ENCODE measurements at regions not wholly inside any gene's neighbourhood (a gene's known extent, or its start where the extent isn't known, plus 50 kb on each side); places are given as distances from the start of the nearest gene placed in this dataset.

DNA sequence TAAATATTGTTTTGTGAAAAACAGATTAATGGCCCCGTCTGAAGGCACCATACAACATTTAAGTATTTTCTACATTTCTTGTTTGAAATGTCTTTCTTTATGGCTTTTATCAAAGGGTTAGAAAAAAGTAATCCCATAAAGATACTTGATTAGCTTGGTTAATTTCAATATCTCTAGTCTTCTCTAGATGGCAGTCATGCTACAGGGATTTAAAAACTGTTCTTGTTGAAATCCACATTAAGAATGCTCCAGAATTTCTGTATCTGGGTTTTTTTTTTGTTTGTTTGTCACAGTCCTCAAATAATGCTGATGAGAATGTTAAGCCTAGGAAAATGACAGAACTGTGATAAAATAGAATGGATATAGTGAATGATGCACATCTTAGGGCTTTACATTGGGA lies 109.0 kb upstream of the AADAT start:
- TF ChIP-seq, protein P1, sequence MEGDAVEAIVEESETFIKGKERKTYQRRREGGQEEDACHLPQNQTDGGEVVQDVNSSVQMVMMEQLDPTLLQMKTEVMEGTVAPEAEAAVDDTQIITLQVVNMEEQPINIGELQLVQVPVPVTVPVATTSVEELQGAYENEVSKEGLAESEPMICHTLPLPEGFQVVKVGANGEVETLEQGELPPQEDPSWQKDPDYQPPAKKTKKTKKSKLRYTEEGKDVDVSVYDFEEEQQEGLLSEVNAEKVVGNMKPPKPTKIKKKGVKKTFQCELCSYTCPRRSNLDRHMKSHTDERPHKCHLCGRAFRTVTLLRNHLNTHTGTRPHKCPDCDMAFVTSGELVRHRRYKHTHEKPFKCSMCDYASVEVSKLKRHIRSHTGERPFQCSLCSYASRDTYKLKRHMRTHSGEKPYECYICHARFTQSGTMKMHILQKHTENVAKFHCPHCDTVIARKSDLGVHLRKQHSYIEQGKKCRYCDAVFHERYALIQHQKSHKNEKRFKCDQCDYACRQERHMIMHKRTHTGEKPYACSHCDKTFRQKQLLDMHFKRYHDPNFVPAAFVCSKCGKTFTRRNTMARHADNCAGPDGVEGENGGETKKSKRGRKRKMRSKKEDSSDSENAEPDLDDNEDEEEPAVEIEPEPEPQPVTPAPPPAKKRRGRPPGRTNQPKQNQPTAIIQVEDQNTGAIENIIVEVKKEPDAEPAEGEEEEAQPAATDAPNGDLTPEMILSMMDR (IDR thresholded peaks at IDR 0.05) = no peak
- no peak for TF ChIP-seq ZNF317 (CRISPR knock-in tag; IDR thresholded peaks at IDR 0.05; ENCODE audit: borderline replicate concordance, low read depth)
- TF ChIP-seq, protein P2, sequence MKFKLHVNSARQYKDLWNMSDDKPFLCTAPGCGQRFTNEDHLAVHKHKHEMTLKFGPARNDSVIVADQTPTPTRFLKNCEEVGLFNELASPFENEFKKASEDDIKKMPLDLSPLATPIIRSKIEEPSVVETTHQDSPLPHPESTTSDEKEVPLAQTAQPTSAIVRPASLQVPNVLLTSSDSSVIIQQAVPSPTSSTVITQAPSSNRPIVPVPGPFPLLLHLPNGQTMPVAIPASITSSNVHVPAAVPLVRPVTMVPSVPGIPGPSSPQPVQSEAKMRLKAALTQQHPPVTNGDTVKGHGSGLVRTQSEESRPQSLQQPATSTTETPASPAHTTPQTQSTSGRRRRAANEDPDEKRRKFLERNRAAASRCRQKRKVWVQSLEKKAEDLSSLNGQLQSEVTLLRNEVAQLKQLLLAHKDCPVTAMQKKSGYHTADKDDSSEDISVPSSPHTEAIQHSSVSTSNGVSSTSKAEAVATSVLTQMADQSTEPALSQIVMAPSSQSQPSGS (CRISPR knock-in tag; IDR thresholded peaks at IDR 0.05; ENCODE audit: borderline replicate concordance, low read depth) = no peak
- TF ChIP-seq, protein P3, sequence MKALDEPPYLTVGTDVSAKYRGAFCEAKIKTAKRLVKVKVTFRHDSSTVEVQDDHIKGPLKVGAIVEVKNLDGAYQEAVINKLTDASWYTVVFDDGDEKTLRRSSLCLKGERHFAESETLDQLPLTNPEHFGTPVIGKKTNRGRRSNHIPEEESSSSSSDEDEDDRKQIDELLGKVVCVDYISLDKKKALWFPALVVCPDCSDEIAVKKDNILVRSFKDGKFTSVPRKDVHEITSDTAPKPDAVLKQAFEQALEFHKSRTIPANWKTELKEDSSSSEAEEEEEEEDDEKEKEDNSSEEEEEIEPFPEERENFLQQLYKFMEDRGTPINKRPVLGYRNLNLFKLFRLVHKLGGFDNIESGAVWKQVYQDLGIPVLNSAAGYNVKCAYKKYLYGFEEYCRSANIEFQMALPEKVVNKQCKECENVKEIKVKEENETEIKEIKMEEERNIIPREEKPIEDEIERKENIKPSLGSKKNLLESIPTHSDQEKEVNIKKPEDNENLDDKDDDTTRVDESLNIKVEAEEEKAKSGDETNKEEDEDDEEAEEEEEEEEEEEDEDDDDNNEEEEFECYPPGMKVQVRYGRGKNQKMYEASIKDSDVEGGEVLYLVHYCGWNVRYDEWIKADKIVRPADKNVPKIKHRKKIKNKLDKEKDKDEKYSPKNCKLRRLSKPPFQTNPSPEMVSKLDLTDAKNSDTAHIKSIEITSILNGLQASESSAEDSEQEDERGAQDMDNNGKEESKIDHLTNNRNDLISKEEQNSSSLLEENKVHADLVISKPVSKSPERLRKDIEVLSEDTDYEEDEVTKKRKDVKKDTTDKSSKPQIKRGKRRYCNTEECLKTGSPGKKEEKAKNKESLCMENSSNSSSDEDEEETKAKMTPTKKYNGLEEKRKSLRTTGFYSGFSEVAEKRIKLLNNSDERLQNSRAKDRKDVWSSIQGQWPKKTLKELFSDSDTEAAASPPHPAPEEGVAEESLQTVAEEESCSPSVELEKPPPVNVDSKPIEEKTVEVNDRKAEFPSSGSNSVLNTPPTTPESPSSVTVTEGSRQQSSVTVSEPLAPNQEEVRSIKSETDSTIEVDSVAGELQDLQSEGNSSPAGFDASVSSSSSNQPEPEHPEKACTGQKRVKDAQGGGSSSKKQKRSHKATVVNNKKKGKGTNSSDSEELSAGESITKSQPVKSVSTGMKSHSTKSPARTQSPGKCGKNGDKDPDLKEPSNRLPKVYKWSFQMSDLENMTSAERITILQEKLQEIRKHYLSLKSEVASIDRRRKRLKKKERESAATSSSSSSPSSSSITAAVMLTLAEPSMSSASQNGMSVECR (CRISPR knock-in tag; IDR thresholded peaks at IDR 0.05; ENCODE audit: borderline replicate concordance) = no peak
- TF ChIP-seq, protein P4, sequence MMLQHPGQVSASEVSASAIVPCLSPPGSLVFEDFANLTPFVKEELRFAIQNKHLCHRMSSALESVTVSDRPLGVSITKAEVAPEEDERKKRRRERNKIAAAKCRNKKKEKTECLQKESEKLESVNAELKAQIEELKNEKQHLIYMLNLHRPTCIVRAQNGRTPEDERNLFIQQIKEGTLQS (CRISPR knock-in tag; conservative IDR thresholded peaks at IDR 0.05) = no peak
- TF ChIP-seq, protein P5, sequence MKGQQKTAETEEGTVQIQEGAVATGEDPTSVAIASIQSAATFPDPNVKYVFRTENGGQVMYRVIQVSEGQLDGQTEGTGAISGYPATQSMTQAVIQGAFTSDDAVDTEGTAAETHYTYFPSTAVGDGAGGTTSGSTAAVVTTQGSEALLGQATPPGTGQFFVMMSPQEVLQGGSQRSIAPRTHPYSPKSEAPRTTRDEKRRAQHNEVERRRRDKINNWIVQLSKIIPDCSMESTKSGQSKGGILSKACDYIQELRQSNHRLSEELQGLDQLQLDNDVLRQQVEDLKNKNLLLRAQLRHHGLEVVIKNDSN (CRISPR knock-in tag; IDR thresholded peaks at IDR 0.05) = no peak
